GM23338 (cell line): ENCODE measurements at regions not wholly inside any gene's neighbourhood (a gene's known extent, or its start where the extent isn't known, plus 50 kb on each side); places are given as distances from the start of the nearest gene placed in this dataset.
A peak's percentile ranks its signal among the peaks of the same experiment; 100 is the strongest.

Source experiments
- ATAC-seq: fragments of 200-7000 bp; cut with Tn5 transposase; 3 replicates; pipeline ENCODE4 v1.9.1; 2020
- DNase-seq: peaks from one replicate; pipeline ENCODE4 v3.0.0-alpha.2; 2015; ENCODE audit warnings: low spot score
- H2AFZ ChIP-seq: fragments of 200-600 bp; sonication (generic); 2 replicates; pipeline ENCODE4 v1.8.0; 2016; ENCODE audit warnings: antibody characterized with exemption, mild to moderate bottlenecking, moderate library complexity
- H3F3A ChIP-seq: fragments of 200-600 bp; sonication (generic); replicated peaks from 2 replicates; pipeline ENCODE4 v1.8.0; 2017; ENCODE audit warnings: antibody characterized with exemption, mixed run types, low read depth
- H3K27ac ChIP-seq: fragments of 200-600 bp; sonication (generic); 2 replicates; pipeline ENCODE4 v1.6.1; 2016; ENCODE audit warnings: low read depth
- H3K27me3 ChIP-seq: fragments of 200-600 bp; sonication (generic); 2 replicates; pipeline ENCODE4 v1.8.0; 2016; ENCODE audit warnings: mild to moderate bottlenecking, mixed run types, moderate library complexity; ENCODE audit not compliant: insufficient read depth
- H3K36me3 ChIP-seq: fragments of 200-600 bp; sonication (generic); 2 replicates; pipeline ENCODE4 v1.8.0; 2016; ENCODE audit warnings: mild to moderate bottlenecking; ENCODE audit not compliant: insufficient read depth
- H3K4me1 ChIP-seq: fragments of 200-600 bp; sonication (generic); 2 replicates; pipeline ENCODE4 v1.8.0; 2016; ENCODE audit warnings: mild to moderate bottlenecking, moderate library complexity; ENCODE audit not compliant: insufficient read depth
- H3K4me2 ChIP-seq: fragments of 200-600 bp; sonication (generic); 2 replicates; pipeline ENCODE4 v1.7.1; 2017; ENCODE audit warnings: mixed run types
- H3K4me3 ChIP-seq: fragments of 200-600 bp; sonication (generic); 2 replicates; pipeline ENCODE4 v1.6.1; 2016; ENCODE audit warnings: mixed run types
- H3K79me2 ChIP-seq: fragments of 200-600 bp; sonication (generic); replicated peaks from 2 replicates; pipeline ENCODE4 v1.8.0; 2017; ENCODE audit warnings: mild to moderate bottlenecking; ENCODE audit not compliant: insufficient read depth
- H3K9me2 ChIP-seq: fragments of 200-600 bp; sonication (generic); 2 replicates; pipeline ENCODE4 v1.8.0; 2017; ENCODE audit not compliant: insufficient read depth
- H4K20me1 ChIP-seq: fragments of 200-600 bp; sonication (generic); replicated peaks from 2 replicates; pipeline ENCODE4 v1.8.0; 2017; ENCODE audit warnings: mild to moderate bottlenecking; ENCODE audit not compliant: insufficient read depth
- H3K27ac Mint-ChIP-seq: 2 replicates; pipeline ENCODE4 v1.8.0; 2020; ENCODE audit warnings: inconsistent platforms, mild to moderate bottlenecking, moderate library complexity, mixed read lengths
- H3K27me3 Mint-ChIP-seq: 3 replicates; pipeline ENCODE4 v1.8.0; 2022; ENCODE audit warnings: low read depth, mild to moderate bottlenecking, moderate library complexity, mixed read lengths, inconsistent platforms; ENCODE audit not compliant: insufficient read depth, poor library complexity
- H3K36me3 Mint-ChIP-seq: 3 replicates; pipeline ENCODE4 v1.8.0; 2021; ENCODE audit warnings: low read depth, mild to moderate bottlenecking, inconsistent platforms, moderate library complexity, mixed read lengths
- H3K4me1 Mint-ChIP-seq: 3 replicates; pipeline ENCODE4 v1.8.0; 2020; ENCODE audit warnings: mild to moderate bottlenecking, inconsistent platforms, mixed read lengths
- H3K4me3 Mint-ChIP-seq: 3 replicates; pipeline ENCODE4 v1.8.0; 2021; ENCODE audit warnings: moderate library complexity, mild to moderate bottlenecking, inconsistent platforms, mixed read lengths
- H3K9me3 Mint-ChIP-seq: 3 replicates; pipeline ENCODE4 v1.8.0; 2020; ENCODE audit warnings: moderate library complexity, mild to moderate bottlenecking, inconsistent platforms, mixed read lengths
- CREB1 ChIP-seq: fragments of 250-450 bp; sonication (Bioruptor Pico); IDR thresholded peaks from 2 replicates; pipeline ENCODE4 v1.5.0; 2020; ENCODE audit warnings: low read depth, mild to moderate bottlenecking, moderate library complexity
- ETS1 ChIP-seq: IDR thresholded peaks from 2 replicates; pipeline ENCODE4 v1.6.1; 2016; ENCODE audit warnings: antibody characterized with exemption
- EZH2 ChIP-seq: fragments of 200-600 bp; sonication (generic); IDR thresholded peaks from one replicate; pipeline ENCODE4 v1.8.0; 2017; ENCODE audit warnings: antibody characterized with exemption, mild to moderate bottlenecking, low read depth; ENCODE audit not compliant: unreplicated experiment
- EZH2phosphoT487 ChIP-seq: fragments of 200-600 bp; sonication (generic); IDR thresholded peaks from one replicate; pipeline ENCODE4 v1.8.1; 2018; ENCODE audit warnings: antibody characterized with exemption; ENCODE audit not compliant: unreplicated experiment
- JUNB ChIP-seq: IDR thresholded peaks from one replicate; pipeline ENCODE4 v1.6.1; 2016; ENCODE audit warnings: antibody characterized with exemption; ENCODE audit not compliant: unreplicated experiment
- NANOG ChIP-seq: IDR thresholded peaks from 2 replicates; pipeline ENCODE4 v1.6.1; 2016; ENCODE audit warnings: antibody characterized with exemption, borderline replicate concordance
- POLR2AphosphoS5 ChIP-seq: IDR thresholded peaks from 2 replicates; pipeline ENCODE4 v1.6.1; 2016; ENCODE audit warnings: antibody characterized with exemption, low read depth
- REST ChIP-seq: IDR thresholded peaks from one replicate; pipeline ENCODE4 v1.6.1; 2018; ENCODE audit warnings: antibody characterized with exemption; ENCODE audit not compliant: unreplicated experiment
- STAT1 ChIP-seq: IDR thresholded peaks from one replicate; pipeline ENCODE4 v1.6.1; 2016; ENCODE audit warnings: antibody characterized with exemption; ENCODE audit not compliant: unreplicated experiment
- ZNF114 ChIP-seq: fragments of 250-450 bp; sonication (Bioruptor Pico); IDR thresholded peaks from 2 replicates; pipeline ENCODE4 v1.5.0; 2020; ENCODE audit warnings: mild to moderate bottlenecking, moderate library complexity
- ZNF331 ChIP-seq: fragments of 250-450 bp; sonication (Bioruptor Pico); IDR thresholded peaks from 2 replicates; pipeline ENCODE4 v1.5.0; 2020; ENCODE audit warnings: low read depth, mild to moderate bottlenecking, moderate library complexity
- ZNF462 ChIP-seq: fragments of 250-450 bp; sonication (Bioruptor Pico); IDR thresholded peaks from 2 replicates; pipeline ENCODE4 v1.5.0; 2020; ENCODE audit warnings: mild to moderate bottlenecking, moderate library complexity
- TF ChIP-seq, protein P1 (sequence below), 2 experiments: fragments of 200-600 bp in 1 of 2; sonication (generic) in 1 of 2; conservative IDR thresholded peaks; 2 replicates each; pipeline versions ENCODE4 v1.5.1 to v1.6.1; 2016 to 2017; ENCODE audit warnings: antibody characterized with exemption in 2 of 2, low read depth in 2 of 2, mild to moderate bottlenecking in 2 of 2, moderate library complexity in 1 of 2

- peaks cover 7% of the 10 kb centered on the region for H3K4me1 ChIP-seq
- H3K9me2 ChIP-seq: no peaks in the 10 kb centered on the region
- peak overlapping the region; percentile 47 for H2AFZ ChIP-seq
- DNase-seq: no peak
- no peak overlapping the region for H3K4me2 ChIP-seq
- Mint-ChIP-seq H3K4me3 (no peak overlapping the region), H3K27me3 (peaks cover 4% of the 10 kb centered on the region), H3K4me1 (peaks cover 8% of the 10 kb centered on the region), H3K27ac (no peak overlapping the region), H3K36me3 (no peaks in the 10 kb centered on the region), H3K9me3 (peaks cover 10% of the 10 kb centered on the region; the same call in 1 of the 3 replicates)
- no peaks in the 10 kb centered on the region for H3K36me3 ChIP-seq
- no peaks in the 10 kb centered on the region for H3F3A ChIP-seq
- H4K20me1 ChIP-seq: no peaks in the 10 kb centered on the region
- H3K79me2 ChIP-seq: no peaks in the 10 kb centered on the region
- ATAC-seq: no peak
- H3K27ac ChIP-seq: no peak overlapping the region
- no peaks in the 10 kb centered on the region for H3K27me3 ChIP-seq
- H3K4me3 ChIP-seq: no peak overlapping the region
- TF ChIP-seq ZNF114 (CRISPR knock-in tag) (no peak), ETS1 (no peak), EZH2 (no peak), CREB1 (CRISPR knock-in tag) (no peak), STAT1 (no peak), ZNF462 (no peak), POLR2AphosphoS5 (no peak), NANOG (no peak), ZNF331 (CRISPR knock-in tag) (no peak), JUNB (no peak), EZH2phosphoT487 (no peak), REST (no peak)
- TF ChIP-seq, protein P1, sequence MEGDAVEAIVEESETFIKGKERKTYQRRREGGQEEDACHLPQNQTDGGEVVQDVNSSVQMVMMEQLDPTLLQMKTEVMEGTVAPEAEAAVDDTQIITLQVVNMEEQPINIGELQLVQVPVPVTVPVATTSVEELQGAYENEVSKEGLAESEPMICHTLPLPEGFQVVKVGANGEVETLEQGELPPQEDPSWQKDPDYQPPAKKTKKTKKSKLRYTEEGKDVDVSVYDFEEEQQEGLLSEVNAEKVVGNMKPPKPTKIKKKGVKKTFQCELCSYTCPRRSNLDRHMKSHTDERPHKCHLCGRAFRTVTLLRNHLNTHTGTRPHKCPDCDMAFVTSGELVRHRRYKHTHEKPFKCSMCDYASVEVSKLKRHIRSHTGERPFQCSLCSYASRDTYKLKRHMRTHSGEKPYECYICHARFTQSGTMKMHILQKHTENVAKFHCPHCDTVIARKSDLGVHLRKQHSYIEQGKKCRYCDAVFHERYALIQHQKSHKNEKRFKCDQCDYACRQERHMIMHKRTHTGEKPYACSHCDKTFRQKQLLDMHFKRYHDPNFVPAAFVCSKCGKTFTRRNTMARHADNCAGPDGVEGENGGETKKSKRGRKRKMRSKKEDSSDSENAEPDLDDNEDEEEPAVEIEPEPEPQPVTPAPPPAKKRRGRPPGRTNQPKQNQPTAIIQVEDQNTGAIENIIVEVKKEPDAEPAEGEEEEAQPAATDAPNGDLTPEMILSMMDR (conservative IDR thresholded peaks at IDR 0.05; ENCODE audit: low read depth in 2 of 2): no peak
Measured at GRCh38 chr15:93231261-93231925, 142.4 kb upstream of the RGMA start.
